ENCODE measurements at regions not wholly inside any gene's neighbourhood (a gene's known extent, or its start where the extent isn't known, plus 50 kb on each side); places are given as distances from the start of the nearest gene placed in this dataset.

DNA sequence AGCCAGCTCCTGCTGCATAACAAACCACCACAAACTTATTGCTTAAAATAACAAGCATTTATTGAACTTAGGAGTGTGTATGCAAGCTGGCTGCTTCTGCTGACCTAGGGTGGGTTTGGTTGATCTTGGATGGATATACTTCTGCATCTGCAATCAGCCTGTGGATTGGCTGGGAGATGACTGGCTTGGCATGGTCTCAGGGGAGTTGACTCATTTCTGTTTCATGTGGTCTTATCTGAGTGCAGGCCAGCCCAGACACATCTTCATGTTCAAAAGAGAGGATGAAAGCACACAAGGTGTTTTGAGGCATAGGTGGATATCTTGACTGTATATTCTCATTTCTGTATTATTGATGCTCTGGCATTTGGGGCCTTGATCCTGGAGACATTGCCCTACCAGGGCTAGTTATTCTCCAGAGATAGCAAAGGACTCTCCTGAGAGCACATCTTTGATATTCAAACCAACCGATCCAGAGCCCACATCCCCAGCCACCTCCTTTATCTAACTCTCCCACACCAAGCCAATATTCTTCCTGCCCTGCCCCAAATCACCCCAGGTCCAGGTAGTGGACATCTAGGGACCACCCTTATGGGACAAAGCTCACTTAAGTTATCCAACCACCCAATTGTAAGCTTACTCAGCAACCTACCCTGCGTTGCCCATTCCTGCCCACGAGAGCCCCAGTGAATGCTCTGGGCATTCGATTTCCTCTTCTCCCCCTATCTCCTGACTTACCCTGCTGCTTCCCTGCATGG, 350.8 kb downstream of the PTPRU start:
- Mint-ChIP-seq H3K4me1 (no peaks in the 10 kb centered on the region), H3K27me3 (ENCODE audit: insufficient read depth) (peaks cover 6% of the 10 kb centered on the region), H3K27ac (no peak overlapping the region), H3K9me3 (no peaks in the 10 kb centered on the region), H3K36me3 (ENCODE audit: low read depth) (no peaks in the 10 kb centered on the region), H3K4me3 (no peak overlapping the region)
- Histone ChIP-seq H3K27me3 (ENCODE audit: control insufficient read depth, insufficient read depth, low read length, poor library complexity, severe bottlenecking) (peaks cover 10% of the 10 kb centered on the region), H3K4me1 (ENCODE audit: control insufficient read depth, insufficient read depth, low read length) (no peaks in the 10 kb centered on the region), H3K27ac (ENCODE audit: low read depth, low read length) (no peak overlapping the region), H3K4me3 (ENCODE audit: low read length) (no peak overlapping the region), H3K9me3 (ENCODE audit: control insufficient read depth, low read length) (no peaks in the 10 kb centered on the region), H3K9ac (ENCODE audit: extremely low read depth, low read length, poor library complexity, severe bottlenecking) (no peak overlapping the region), H3K36me3 (ENCODE audit: control insufficient read depth, insufficient read depth, low read length) (no peaks in the 10 kb centered on the region)
- WGBS, 2 experiments (ENCODE audit: insufficient coverage in 1 of 2, insufficient read length in 1 of 2): 85 to 90% methylated on average over 3 of the region's 4 CpGs
- TF ChIP-seq CTCF (conservative IDR thresholded peaks at IDR 0.05): no peak
- DNase-seq: peak; percentile 14

GRCh38 chr1:29586215-29586614, 349.9 kb downstream of the PTPRU start:
- H3K27me3 Mint-ChIP-seq (ENCODE audit: insufficient read depth): peaks cover 6% of the 10 kb centered on the region
- WGBS, 2 experiments (ENCODE audit: insufficient coverage in 1 of 2, insufficient read length in 1 of 2): 88 to 100% methylated on average over 4 to 5 of the region's 5 CpGs
- DNase-seq: peak; percentile 27

GRCh38 chr1:29585656-29586055, 349.3 kb downstream of the PTPRU start:
- H3K4me1 ChIP-seq (ENCODE audit: control insufficient read depth, insufficient read depth, low read length): no peaks in the 10 kb centered on the region
- no peak overlapping the region for H3K27ac Mint-ChIP-seq
- H3K4me1 Mint-ChIP-seq: no peaks in the 10 kb centered on the region
- H3K4me3 ChIP-seq (ENCODE audit: low read length): no peak overlapping the region
- WGBS, 2 experiments (ENCODE audit: insufficient coverage in 1 of 2, insufficient read length in 1 of 2): 87 to 96% methylated on average over 5 to 6 of the region's 6 CpGs
- H3K9me3 Mint-ChIP-seq: no peaks in the 10 kb centered on the region
- no peaks in the 10 kb centered on the region for H3K36me3 ChIP-seq (ENCODE audit: control insufficient read depth, insufficient read depth, low read length)
- no peak overlapping the region for H3K9ac ChIP-seq (ENCODE audit: extremely low read depth, low read length, poor library complexity, severe bottlenecking)
- H3K9me3 ChIP-seq (ENCODE audit: control insufficient read depth, low read length): no peaks in the 10 kb centered on the region
- H3K36me3 Mint-ChIP-seq (ENCODE audit: low read depth): no peaks in the 10 kb centered on the region
- peaks cover 10% of the 10 kb centered on the region for H3K27me3 ChIP-seq (ENCODE audit: control insufficient read depth, insufficient read depth, low read length, poor library complexity, severe bottlenecking)
- TF ChIP-seq CTCF (conservative IDR thresholded peaks at IDR 0.05): no peak
- H3K27ac ChIP-seq (ENCODE audit: low read depth, low read length): no peak overlapping the region
- no peak overlapping the region for H3K4me3 Mint-ChIP-seq
- H3K27me3 Mint-ChIP-seq (ENCODE audit: insufficient read depth): peaks cover 6% of the 10 kb centered on the region
- peak; percentile 19 for DNase-seq

More at GRCh38 chr1:29586215-29586614, 349.9 kb downstream of the PTPRU start:
- H3K27ac Mint-ChIP-seq: no peak overlapping the region
- no peaks in the 10 kb centered on the region for H3K9me3 Mint-ChIP-seq
- no peak overlapping the region for H3K27ac ChIP-seq (ENCODE audit: low read depth, low read length)
- no peaks in the 10 kb centered on the region for H3K36me3 Mint-ChIP-seq (ENCODE audit: low read depth)
- no peak overlapping the region for H3K4me3 Mint-ChIP-seq
- no peaks in the 10 kb centered on the region for H3K4me1 ChIP-seq (ENCODE audit: control insufficient read depth, insufficient read depth, low read length)
- H3K9ac ChIP-seq (ENCODE audit: extremely low read depth, low read length, poor library complexity, severe bottlenecking): no peak overlapping the region
- H3K4me1 Mint-ChIP-seq: no peaks in the 10 kb centered on the region
- no peaks in the 10 kb centered on the region for H3K9me3 ChIP-seq (ENCODE audit: control insufficient read depth, low read length)
- TF ChIP-seq CTCF (conservative IDR thresholded peaks at IDR 0.05): no peak
- peaks cover 10% of the 10 kb centered on the region for H3K27me3 ChIP-seq (ENCODE audit: control insufficient read depth, insufficient read depth, low read length, poor library complexity, severe bottlenecking)
- no peaks in the 10 kb centered on the region for H3K36me3 ChIP-seq (ENCODE audit: control insufficient read depth, insufficient read depth, low read length)
- H3K4me3 ChIP-seq (ENCODE audit: low read length): no peak overlapping the region

Data from endodermal cell (in vitro differentiated cells).